Pulmonary artery endothelial cell (primary cell): ENCODE measurements at regions not wholly inside any gene's neighbourhood (a gene's known extent, or its start where the extent isn't known, plus 50 kb on each side); places are given as distances from the start of the nearest gene placed in this dataset.

Source experiments
- DNase-seq: peaks from one replicate; pipeline ENCODE4 v3.0.0-alpha.2; 2011; ENCODE audit warnings: low read depth, low spot score

DNA sequence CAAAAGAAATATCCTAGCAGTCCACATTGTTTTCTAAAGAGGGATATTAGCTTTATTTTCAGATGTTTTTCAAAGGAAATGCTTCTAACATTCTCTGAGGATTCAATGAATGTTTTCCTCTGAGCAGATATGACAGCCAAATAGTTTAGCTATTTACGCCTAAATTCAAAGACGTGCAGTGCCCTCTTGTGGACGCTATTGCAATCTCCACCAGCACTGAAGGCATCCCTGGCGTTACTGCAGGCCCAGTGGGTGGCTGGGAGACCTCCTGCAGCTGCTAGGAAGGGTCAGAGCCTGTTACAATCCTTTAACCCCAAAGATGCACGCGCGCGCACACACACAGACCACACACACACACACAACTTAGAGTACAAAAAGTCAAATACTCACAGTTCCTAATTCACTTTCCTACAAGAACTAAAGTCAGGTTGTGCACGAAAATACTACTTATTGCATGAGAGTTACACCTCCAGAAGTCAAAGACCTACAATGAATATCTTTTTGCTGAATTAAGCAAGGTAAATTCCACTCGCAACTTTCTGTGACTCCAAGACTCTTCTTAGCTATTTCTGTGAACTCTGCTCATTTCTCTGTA is 589.3 kb upstream of the TMEM132C start:
- DNase-seq = peak; percentile 39

DNA sequence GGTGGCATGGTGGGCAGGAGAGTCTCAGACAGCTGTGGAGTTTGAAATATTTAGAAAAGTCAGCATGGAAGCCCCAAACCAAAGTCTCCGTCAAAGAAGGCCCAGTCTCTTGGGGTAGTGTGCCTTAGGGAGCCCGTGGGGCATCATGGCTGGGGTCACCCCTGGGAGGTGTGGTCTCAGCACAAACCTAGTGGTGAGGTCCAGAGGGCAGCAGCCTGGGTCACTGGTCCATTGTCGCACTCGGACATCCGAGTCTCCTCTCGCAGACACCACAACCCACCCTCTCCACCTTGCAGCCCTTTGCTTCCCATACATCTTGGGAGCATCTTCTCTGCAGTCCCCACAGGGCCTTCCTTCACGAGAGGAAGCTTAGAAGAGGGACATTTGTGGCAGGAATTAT is 588.0 kb upstream of the TMEM132C start:
- no peak for DNase-seq

DNA sequence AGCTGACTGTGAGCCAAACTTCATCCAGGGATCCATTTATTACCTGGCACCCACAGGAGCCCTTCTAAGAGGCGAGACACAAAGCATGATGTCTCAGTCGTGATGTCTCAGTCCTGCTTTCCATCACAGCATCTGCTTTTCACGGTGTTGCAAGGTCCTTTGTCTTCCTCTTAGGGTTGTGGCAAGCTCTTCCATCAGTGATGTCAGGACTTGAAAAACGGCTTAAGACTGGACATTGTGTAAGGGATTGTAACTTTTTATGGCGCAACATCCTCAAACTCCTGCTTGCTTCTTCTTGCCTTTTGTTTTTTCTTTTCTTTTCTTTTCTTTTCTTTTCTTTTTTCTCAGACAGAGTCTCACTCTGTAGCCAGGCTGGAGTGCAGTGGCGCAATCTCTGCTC is 586.5 kb upstream of the TMEM132C start:
- DNase-seq = no peak

DNA sequence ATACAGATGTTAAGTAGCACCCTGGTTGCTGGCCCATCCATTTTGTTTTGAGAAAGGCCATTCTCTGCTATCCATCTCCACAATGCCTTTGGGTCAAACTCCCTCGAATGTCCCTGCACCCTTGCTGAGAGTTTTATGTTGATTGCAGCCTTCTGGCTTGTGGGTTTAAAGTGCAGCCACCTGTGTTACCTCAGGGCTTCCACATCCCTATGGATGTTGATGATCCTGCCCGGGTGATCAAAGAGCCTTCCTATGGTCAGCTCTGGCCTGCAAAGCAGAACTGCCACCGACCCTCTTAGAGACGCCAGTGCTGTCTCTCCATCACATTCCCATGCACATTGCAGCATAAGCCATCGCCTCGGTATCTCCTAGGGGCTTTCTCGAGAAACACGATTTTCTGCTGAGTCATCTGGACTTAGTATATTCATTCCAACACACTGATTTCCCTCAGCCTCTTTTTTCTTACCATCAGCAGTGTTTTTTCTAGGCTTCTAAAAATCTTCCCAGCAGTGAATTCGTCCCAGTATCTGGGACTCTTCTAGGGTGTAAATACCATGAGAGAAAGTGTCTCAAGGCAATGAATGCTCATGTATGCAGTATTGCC is 585.7 kb upstream of the TMEM132C start:
- DNase-seq = no peak

DNA sequence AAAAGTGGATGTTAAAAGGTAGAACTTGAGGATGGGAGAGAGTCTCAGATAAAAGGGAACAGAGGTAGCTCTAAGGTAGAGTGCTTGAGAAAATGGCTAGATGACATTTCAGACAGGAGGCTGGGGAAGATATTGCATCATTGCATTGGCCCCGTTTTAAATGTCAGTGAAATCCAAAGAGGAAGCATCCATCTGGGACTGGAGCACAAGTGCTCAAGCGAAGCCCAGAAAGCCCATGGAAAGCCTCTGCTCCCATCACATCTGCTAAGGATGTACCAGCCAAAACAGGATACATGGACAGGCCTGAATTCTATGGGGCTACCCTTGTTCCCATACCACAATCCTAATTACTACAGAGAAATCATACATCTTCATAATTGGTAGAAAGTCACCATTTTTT is 581.5 kb upstream of the TMEM132C start:
- DNase-seq = no peak

DNA sequence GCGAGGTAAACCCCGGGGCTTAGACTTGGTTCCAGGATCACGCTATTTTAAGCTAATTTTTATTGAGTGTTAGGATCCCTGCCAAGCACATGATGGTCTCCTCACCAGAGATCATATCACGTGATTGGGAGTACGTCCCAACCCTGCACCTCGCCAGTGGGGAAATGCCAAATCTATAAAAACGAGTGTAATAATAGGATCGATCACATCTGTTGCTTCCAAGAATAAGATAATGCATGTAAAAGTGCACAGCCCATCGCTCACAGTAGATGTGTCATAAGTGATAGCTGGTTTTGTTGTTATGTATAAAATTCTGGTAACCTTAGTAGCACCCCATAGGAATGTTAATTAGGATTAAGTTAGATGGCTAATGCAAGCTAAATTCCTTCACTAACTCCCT is 581.0 kb upstream of the TMEM132C start:
- DNase-seq = no peak

DNA sequence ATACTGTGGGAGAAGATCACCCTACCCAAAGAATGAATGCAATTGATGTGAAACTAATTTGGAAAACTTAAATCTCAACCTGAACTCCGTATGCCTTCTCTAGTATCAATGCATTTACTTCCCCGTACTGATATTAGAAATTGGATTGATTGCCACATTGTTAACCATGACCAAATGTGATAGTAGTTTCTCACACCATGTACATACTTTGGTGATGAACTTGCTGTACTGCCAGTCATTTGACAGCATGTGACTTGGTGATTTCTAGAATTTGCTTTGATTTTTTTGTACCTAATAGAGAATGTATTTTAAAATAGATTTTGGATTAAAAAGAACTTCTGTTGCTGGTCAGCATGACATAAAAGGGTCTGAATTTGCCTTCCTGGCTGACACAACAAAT is 579.8 kb upstream of the TMEM132C start:
- no peak for DNase-seq

DNA sequence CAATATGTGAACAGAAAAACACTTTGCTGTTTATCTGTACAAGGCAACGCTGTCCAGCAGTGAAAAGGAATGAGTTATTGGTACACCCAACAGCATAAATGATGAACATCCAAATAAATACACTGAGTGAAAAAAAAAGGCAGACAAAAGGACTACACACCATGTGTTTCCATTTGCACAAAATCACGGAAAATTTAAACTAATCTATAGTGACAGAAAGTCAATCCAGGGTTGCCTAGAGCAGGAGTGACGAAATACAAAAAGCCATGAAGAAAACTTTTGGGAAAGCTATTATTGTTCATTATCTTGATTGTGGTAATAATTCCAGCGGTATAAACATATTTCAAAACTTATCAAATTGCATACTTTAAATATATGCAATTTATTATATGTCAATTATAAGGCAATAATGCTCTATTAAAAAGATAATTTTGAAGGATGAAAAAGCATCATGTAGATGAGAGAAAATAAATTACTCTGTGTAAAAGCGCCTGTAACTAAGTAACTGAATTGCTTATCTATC is 578.0 kb upstream of the TMEM132C start:
- no peak for DNase-seq

DNA sequence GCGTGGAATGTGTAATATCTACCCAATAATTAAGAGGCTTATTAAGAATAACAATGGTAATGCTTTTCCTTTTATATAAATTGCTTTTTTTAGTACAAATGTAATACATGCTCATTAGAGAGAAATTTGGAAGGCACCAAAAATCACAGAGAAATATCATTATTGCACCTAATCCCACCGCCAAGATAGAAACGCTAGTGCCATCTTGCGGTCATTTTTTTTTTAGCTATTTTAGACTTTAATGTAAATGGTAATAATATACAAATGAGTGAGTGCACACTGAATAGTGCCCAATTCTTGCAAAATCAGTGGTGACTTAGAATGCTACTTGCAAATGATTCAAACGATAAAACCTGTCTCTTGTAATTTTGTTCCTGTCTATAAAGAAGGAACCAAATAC is 576.8 kb upstream of the TMEM132C start:
- DNase-seq = no peak

DNA sequence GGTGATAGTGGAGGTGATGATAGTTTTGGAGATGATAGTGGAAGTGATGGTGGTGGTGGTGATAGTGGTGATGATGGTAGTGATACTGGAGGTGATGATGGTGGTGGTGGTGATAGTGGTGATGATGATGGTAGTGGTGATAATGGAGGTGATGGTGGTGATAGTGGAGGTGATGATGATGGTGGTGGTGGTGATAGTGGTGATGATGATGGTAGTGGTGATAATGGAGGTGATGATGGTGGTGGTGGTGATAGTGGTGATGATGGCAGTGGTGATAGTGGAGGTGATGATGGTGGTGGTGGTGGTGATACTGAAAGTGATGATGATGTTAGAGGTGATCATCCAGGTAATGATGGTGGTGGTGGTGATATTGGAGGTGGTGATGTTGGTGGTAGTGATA is 570.0 kb upstream of the TMEM132C start:
- no peak for DNase-seq

DNA sequence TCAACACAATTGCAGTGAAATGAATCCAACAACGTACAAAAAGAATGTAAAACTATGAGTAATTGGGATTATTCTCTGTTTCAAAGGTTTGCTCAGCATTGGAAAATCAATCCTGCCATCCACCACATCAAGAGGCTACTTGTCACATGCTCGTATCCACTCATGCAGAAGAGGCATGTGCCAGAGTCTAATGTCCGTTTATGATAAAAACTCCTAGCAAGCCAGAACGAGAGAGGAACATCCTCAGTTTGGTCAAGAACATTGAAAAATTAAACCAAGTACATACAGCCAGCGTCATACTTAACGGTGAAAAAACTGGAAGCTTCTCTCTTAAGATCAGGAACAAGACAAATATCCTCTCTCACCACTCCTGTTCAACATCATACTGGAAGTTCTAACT is 563.9 kb upstream of the TMEM132C start:
- no peak for DNase-seq

DNA sequence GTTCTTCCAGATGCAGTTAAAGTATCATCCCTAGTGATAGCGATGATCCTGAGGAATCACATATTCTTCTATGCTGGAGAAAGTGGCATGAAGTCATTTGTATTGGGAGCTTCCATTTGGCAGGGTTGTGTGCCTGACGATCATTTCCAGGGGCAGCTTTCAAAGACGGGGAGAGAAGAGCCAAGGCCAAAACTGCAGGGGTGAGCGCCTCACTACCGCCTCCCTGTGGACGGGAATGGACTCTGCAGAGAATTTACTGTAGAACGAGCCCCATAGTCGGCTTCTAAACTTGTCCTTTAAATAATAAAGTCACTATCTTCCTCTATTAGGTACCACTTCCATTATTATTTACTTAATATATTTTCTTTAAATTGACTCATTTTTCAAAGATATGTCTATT is 555.9 kb upstream of the TMEM132C start:
- no peak for DNase-seq

DNA sequence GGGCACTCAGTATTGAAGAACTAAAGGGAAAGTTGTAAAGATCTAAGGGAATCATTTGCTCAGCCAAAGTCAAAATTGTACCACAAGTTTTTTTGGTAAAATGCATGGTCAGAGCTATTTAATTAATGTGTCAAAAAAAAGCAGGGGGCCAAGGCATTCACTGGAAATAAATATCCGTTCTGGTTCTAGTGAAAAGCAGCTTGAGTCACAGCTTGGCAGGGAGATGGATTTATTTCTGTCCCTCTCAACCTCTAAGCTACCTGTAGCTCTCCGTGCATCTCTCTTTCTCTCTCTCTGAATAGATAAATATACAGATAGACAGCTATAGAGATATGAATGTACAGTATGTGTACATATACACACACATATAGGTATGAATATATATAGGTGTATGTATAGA is 554.4 kb upstream of the TMEM132C start:
- DNase-seq = no peak

DNA sequence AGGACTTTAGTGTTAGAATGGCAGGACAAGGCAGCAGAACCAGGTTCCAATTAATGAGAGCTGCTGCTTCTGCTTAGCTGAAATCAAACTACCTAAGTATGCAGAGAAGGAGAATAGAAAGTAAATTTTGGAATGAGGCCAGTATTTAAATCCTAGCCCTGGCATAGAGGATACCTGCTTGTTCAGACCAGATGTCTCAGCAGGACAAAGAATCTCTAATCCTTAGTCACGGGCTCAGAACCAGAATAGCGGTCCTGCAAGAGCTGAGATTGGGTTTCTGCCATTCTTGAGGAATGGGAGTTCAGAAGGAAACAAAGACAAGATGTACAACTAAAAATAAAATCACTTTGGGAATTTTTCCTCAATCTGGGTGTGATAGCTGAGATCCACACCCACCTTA is 550.8 kb upstream of the TMEM132C start:
- no peak for DNase-seq

DNA sequence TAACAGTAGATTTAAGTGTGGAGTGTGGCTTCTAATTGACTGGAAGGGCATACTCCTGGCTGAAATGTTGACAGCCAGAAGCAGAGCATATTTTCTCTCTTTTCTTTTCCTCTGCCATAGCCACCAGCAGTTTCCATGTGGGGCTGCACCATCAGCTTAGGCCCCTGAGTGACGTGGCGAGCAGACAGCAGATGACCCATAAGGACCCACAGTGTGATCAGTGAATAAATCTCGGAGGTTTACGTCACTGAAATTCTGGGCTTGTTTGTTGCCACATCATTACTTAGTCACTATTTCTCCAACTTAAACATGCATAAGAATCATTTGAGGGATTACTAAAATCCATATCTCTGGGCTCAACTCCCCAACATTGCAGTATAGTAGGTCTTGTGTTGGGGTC is 549.7 kb upstream of the TMEM132C start:
- no peak for DNase-seq

DNA sequence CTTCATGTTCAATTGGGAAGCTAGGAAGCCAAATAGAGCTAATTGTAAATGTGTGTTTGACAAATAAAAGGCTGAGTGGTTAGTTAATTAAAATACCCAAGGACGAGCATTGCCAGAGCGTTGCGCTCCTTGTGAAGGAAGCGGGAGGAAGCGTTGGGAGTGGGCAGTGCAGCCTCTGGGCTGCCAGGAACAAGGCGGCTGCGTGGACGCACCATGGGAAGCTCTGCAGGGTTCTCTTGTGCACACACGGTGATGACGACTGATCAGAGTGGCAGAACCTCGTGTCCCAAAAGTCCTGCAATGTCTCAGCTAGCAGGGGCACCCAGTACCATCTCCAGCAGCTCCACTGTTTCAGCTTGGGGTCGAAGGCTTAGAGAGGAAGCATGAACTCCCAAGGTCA is 546.6 kb upstream of the TMEM132C start:
- DNase-seq = no peak

DNA sequence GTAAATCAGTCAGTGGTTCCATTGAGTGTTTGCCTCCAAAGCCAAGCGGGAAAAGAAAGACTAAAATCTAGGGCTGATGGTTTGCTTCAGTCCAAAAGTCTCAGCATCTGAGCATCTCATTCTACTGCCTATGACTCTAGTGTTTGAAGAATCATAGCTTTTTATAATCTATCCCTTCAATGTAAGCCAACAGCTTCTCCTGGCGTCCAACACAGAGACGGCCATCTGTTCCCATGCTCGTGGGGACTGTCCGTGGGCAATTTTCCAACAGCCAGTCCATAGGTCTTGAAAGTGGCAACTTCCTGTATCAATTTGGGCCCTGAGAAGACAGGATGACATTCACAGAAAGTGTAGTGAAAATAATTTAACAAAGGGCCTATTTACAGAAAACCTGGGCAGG is 544.4 kb upstream of the TMEM132C start:
- no peak for DNase-seq

DNA sequence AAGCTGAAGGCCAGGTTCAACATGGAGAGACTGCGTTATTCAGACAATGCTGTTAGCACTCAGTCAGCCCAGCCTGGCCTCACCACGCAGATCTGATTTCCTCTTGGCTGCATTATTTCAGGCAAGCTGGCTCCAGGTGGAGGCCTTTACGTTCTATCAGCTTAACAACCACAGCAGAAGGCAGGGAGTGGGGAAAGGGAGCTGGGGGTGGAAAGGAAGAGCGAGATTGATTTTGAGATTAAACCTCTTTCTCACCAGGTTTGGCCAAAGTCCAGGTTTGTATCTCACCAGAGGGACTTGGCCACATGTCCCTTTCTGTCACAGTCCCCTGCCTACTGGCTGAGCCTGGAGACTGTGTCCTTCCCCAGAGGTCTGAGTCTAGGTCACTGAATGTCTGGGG is 543.7 kb upstream of the TMEM132C start:
- DNase-seq = no peak

DNA sequence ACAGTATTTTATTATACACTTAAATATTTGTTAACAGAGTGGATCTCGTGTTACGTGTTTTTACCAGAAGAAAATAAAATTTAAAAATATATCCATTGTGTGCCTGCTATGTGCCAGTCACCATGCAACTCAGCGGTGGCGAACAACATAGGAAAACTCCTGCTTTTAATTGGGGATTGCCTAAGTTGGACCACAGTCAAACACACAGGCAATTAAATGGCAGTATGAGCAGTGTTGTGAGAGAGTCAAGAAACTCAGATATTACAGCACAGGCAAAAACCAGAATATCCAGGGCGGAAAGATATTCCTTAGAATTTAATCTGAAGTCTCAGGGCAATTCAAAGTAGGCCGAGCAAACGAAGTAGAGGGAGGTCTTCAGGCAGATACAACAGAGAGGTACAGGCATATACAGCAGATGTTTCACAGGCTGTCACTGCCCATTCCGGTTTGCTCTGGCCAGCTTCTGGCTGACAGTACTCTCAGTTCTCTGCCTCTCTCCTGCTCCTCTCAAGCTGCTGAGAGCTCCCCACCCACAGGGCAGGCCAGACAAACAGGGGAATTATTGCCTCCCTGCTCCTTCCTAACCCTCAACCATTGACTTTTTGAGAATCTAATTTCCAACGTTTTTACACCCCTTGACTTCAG is 540.2 kb upstream of the TMEM132C start:
- no peak for DNase-seq

DNA sequence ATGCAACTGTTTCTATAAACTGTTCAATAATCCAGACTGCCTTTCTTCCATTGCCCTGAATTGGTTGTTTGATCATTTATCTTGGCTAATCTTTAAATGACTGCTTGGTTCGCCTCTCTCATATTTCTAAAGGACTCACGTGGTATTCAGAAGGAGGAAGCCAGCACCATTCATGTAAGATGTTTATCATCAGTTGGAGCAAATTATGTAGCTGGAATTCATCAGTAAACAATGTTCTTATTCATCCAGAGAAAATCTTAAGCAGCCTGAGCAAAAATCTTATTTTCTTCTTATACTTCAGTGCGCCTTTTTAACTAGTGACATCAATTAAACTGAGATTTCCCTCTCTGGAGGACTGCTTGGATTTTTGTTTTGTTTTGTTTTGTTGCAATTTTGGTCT is 538.7 kb upstream of the TMEM132C start:
- DNase-seq = no peak

DNA sequence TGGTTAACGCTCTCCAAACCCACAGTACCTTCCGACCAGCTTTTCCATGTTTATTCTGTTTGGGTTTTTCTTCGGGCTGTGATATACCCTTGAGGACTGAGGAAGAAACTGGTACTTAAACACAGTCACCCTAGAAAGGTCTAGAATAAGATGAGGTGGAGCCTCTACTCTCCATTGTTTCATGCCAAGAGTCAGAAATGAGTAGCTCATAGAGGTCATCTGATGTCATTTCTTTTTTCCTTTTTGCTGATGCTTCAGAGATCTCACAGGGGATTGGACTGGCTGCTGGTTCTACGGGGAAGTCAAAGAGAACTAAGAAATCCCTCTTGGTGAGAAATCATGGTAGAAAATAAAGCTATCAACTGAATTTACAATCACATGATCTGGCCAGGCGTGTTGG is 538.2 kb upstream of the TMEM132C start:
- no peak for DNase-seq

DNA sequence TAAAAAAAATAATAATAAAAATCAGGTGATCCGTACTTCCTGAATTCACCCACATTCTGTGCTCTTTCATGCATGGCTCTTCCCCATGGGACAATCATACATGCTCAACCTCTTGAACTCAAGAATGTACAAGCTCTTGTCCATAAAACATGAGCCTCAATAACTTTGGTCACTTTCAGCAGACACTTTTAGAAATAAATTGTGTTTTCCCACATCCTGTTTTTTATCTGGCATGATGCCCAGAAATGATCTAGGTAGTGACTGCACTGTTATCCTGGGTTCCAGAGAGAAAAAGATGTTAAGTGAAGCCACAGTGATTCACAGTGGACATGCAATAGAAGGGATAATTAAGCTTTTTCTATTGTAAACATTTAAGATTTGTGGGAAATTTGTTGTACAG is 537.6 kb upstream of the TMEM132C start:
- no peak for DNase-seq

DNA sequence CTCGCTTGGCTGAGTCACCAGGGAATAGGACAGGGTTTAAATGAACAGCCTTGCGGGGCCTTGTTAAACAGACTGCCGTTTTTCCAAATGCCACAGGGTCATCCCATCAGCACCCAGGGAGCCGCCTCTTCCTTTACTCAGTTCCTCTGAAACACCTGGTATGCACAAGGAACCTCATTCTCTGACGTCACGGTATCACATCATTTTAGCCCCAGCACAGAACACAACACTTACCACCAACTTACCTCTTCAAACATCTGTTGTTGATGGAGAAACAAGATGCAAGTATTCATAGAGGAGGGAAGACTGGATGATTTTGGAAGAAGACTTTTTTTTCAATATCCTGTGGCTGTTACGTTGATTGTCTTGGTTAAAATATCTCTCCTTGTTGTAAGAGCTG is 535.3 kb upstream of the TMEM132C start:
- DNase-seq = no peak
